Panc1 (cell line): ENCODE measurements at regions not wholly inside any gene's neighbourhood (a gene's known extent, or its start where the extent isn't known, plus 50 kb on each side); places are given as distances from the start of the nearest gene placed in this dataset.

Experiments used
- ATAC-seq: fragments of 200-7000 bp; cut with Tn5 transposase; 2 replicates; pipeline ENCODE4 v1.9.1; 2020; ENCODE audit warnings: mild to moderate bottlenecking, moderate library complexity
- BruUV-seq: library from RNA; stranded (reverse); fragments of 400-500 nt; replicated peaks from 2 replicates; lab custom pipeline; 2021; lab: Mats Ljungman, UMichigan
- CTCF ChIA-PET: fragments of 300-600 bp; sonication (Branson Sonifier 250); formaldehyde crosslinking; loops from one replicate; lab custom pipeline; 2022; ENCODE audit warnings: antibody characterized with exemption; lab: Charles Lee
- POLR2A ChIA-PET: fragments of 300-600 bp; sonication (Branson Sonifier 250); formaldehyde crosslinking; loops from one replicate; lab custom pipeline; 2022; ENCODE audit warnings: antibody characterized with exemption; lab: Charles Lee
- DNase-seq: peaks from one replicate; pipeline ENCODE4 v3.0.0-alpha.2; 2010; ENCODE audit warnings: low read depth, low spot score
- H3K27ac ChIP-seq: 2 replicates; pipeline ENCODE4 v1.5.1; 2011; ENCODE audit warnings: mild to moderate bottlenecking, low read length, inconsistent platforms
- H3K27me3 ChIP-seq: fragments of 200-500 bp; sonication (Bioruptor generic); 2 replicates; pipeline ENCODE4 v1.6.0; 2014; ENCODE audit warnings: low read length, inconsistent platforms; ENCODE audit not compliant: control insufficient read depth, insufficient read depth
- H3K36me3 ChIP-seq: fragments of 200-500 bp; sonication (Bioruptor generic); 2 replicates; pipeline ENCODE4 v1.5.1; 2014; ENCODE audit warnings: inconsistent platforms, mild to moderate bottlenecking, low read length, moderate library complexity; ENCODE audit not compliant: control insufficient read depth, insufficient read depth
- H3K4me1 ChIP-seq: 2 replicates; pipeline ENCODE4 v1.5.1; 2011; ENCODE audit warnings: inconsistent platforms, mild to moderate bottlenecking, low read length, moderate library complexity; ENCODE audit not compliant: control insufficient read depth, insufficient read depth
- H3K4me3 ChIP-seq, 2 experiments: 2 replicates each; pipeline ENCODE4 v1.5.1; 2011 to 2012; ENCODE audit warnings: low read depth in 2 of 2, low read length in 2 of 2, mild to moderate bottlenecking in 2 of 2, inconsistent platforms in 1 of 2, moderate library complexity in 1 of 2
- H3K9me3 ChIP-seq: fragments of 200-500 bp; sonication (Bioruptor generic); 2 replicates; pipeline ENCODE4 v1.5.1; 2014; ENCODE audit warnings: low read depth, mild to moderate bottlenecking, inconsistent platforms, low read length, moderate library complexity; ENCODE audit not compliant: control insufficient read depth, insufficient read depth
- CTCF ChIP-seq: fragments of 450-650 bp; IDR thresholded peaks from 2 replicates; pipeline ENCODE4 v1.5.1; 2017; ENCODE audit warnings: mild to moderate bottlenecking
- POLR2AphosphoS5 ChIP-seq: IDR thresholded peaks from 2 replicates; pipeline ENCODE4 v1.6.1; 2012; ENCODE audit warnings: mild to moderate bottlenecking, low read depth, low read length, moderate library complexity
- REST ChIP-seq, 2 experiments: IDR thresholded peaks; 2 replicates each; pipeline ENCODE4 v1.6.1; 2011 to 2012; ENCODE audit warnings: low read depth in 2 of 2, control low read depth in 1 of 2, low read length in 1 of 2, mild to moderate bottlenecking in 1 of 2, moderate library complexity in 1 of 2; ENCODE audit not compliant: insufficient read depth in 1 of 2
- SIN3A ChIP-seq: IDR thresholded peaks from 2 replicates; pipeline ENCODE4 v1.6.1; 2012; ENCODE audit warnings: low read depth, mild to moderate bottlenecking, low read length, moderate library complexity, borderline replicate concordance; ENCODE audit not compliant: insufficient read depth
- TCF7L2 ChIP-seq: IDR thresholded peaks from 2 replicates; pipeline ENCODE4 v1.6.1; 2011; ENCODE audit warnings: mild to moderate bottlenecking, low read depth, low read length, inconsistent platforms
- in situ Hi-C: cut with HindIII; loops from 2 replicates; pipeline ENCODE4 v1.10.0; 2016; ENCODE audit warnings: low sequenced_read_pairs, low pct_unique_long_range_greater_than_20kb
- intact Hi-C: fragments of 100-400 bp; cut with micrococcal nuclease; formaldehyde crosslinking; loops from one replicate; pipeline ENCODE4 v1.10.0; 2022; ENCODE audit not compliant: unreplicated experiment

DNA sequence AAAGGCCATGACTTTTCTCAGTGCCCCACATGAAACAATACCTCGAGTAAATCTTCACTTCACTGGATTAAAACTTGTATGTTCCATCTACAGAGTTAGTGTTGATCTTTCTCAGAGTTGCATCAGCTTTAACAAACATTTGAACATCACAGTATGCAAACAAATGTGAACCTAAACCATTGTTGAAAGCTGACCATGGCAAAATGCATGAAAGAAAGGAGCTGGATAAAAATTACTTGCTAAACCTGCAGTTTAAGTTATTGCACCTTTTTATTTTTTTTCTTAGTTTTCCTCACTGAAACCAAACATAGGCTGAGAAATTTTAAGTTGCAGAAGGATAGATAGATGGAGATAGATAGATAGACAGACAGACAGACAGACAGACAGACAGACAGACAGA, 107.2 kb upstream of the UGP2 start:
- DNase-seq (peak; percentile 22), ATAC-seq (no peak)
- H3K9me3 ChIP-seq, result no peaks in the 10 kb centered on the region
- no peak for TF ChIP-seq SIN3A
- TF ChIP-seq REST (IDR thresholded peaks at IDR 0.05; ENCODE audit: insufficient read depth in 1 of 2, low read depth in 2 of 2, low read length in 1 of 2), result no peak
- TF ChIP-seq TCF7L2, result no peak
- TF ChIP-seq CTCF, result no peak
- no peak for TF ChIP-seq POLR2AphosphoS5
- H3K27ac ChIP-seq, result peak overlapping the region; percentile 12; the same call in 1 of the 2 replicates
- no peaks in the 10 kb centered on the region for H3K27me3 ChIP-seq
- no peak overlapping the region for H3K4me3 ChIP-seq
- POLR2A ChIA-PET, result no interaction called here
- BruUV-seq, result no TSS peak
- intact Hi-C loops, result no loop called here
- in situ Hi-C loops, result no loop called here
- no peaks in the 10 kb centered on the region for H3K36me3 ChIP-seq
- H3K4me1 ChIP-seq, result no peaks in the 10 kb centered on the region
- CTCF ChIA-PET, result no interaction called here

- ChIA-PET CTCF (no interaction called here), POLR2A (no interaction called here)
- no peak overlapping the region for H3K4me3 ChIP-seq
- in situ Hi-C loops, result no loop called here
- intact Hi-C loops, result no loop called here
- no peak overlapping the region; the same call in 1 of the 2 replicates for H3K27ac ChIP-seq
- no peaks in the 10 kb centered on the region for H3K36me3 ChIP-seq
- no peaks in the 10 kb centered on the region for H3K9me3 ChIP-seq
- no TSS peak for BruUV-seq
- no peaks in the 10 kb centered on the region for H3K27me3 ChIP-seq
- no peaks in the 10 kb centered on the region for H3K4me1 ChIP-seq
- no peak for TF ChIP-seq POLR2AphosphoS5
- TF ChIP-seq REST (IDR thresholded peaks at IDR 0.05; ENCODE audit: insufficient read depth in 1 of 2, low read depth in 2 of 2, low read length in 1 of 2), result no peak
- no peak for TF ChIP-seq TCF7L2
- TF ChIP-seq SIN3A, result no peak
- TF ChIP-seq CTCF, result no peak
- DNase-seq, result no peak
- no peak for ATAC-seq
These were observed 106.4 kb upstream of the UGP2 start for GRCh38 chr2:63735263-63735662.
